Femur (tissue), 1 donor: ENCODE measurements at regions not wholly inside any gene's neighbourhood (a gene's known extent, or its start where the extent isn't known, plus 50 kb on each side); places are given as distances from the start of the nearest gene placed in this dataset.
A peak's percentile ranks its signal among the peaks of the same experiment; 100 is the strongest.
"Not testable (repeated sequence)": the region's sequence is repeated elsewhere in the genome, so short reads cannot be mapped to it uniquely, and the experiment has no call there.

Source experiments
- DNase-seq: peaks from one replicate; pipeline ENCODE4 v3.0.0-alpha.2; 2017

GRCh38 chr3:154642145-154642544, 212.2 kb upstream of the GPR149 start:
- no peak for DNase-seq

DNA sequence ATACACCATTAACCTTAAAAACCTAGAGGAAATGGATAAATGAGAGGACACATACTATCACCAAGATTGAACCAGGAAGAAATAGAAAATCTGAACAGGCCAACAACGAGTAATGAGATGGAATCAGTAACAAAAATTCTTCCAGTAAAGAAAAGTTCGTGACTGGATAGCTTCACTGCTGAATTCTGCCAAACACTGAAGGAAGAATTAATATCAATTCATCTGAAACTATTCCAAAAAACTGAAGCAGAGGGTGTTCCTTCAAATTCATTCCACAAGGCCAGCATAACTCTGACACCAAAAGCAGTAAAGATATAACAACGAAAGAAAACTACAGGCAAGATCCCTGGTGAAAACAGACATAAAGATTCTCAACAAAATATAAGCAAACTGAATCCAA, 195.8 kb upstream of the GPR149 start:
- DNase-seq = no peak

- DNase-seq = not testable (repeated sequence)
These were observed 189.6 kb upstream of the GPR149 start for GRCh38 chr3:154619621-154620020.

- DNase-seq = no peak
These were observed 186.3 kb upstream of the GPR149 start for GRCh38 chr3:154616298-154616697.

DNA sequence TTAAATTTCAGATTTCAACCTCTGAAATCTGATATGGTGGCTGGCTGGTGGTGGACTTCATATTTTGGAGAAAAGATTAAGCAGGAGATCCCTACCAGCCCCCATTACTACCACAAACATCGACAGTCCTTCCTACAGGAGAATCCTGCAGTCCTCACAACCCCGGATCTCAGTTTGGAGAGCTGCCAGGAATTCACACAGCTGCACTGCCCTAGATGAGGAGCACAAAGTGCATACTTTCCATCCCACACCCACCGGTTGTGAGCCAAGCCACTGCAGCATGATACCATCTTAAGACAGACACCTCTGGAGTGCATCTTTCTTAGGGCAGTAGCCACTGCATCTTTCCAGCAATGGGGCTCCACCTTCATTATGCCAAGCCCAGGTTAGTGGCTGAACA, 185.5 kb upstream of the GPR149 start:
- peak; percentile 29 for DNase-seq

DNA sequence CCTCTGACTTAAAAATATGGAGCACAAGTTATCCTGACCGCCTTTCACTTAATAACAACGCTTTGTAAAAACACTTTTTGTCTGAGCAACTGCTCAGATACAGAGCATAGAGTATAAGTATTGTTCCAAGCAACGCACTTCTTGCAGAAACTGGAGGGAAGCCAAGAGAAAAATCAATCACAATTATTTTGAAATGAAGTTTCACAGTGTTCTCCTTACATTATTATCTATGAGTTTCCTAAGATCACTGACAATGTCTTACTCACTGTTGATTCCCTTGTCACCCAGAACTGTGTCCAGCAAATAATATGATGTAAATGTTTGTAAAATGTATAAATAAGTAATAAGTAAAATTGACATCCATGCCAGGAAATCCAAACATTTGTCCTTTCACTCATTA, 184.6 kb upstream of the GPR149 start:
- DNase-seq = no peak

DNA sequence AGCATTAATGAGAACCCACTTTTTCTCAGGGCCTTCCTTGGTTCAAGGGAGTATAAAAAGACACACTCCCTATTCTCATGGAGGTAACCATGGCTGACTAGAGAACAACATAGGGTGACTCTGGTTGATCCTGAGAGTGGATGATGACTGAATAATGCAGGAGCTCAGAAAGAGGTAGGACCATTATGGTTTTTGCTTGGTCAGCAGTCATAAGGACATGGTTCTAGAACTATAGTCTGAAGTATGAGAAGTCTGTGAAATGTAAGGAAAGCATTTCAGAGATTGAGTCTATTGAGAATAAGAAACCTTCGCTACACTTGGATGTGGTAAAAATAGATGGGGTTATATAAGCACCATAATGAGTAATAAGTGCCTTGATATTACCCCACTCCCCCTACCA, 184.1 kb upstream of the GPR149 start:
- DNase-seq = no peak

DNA sequence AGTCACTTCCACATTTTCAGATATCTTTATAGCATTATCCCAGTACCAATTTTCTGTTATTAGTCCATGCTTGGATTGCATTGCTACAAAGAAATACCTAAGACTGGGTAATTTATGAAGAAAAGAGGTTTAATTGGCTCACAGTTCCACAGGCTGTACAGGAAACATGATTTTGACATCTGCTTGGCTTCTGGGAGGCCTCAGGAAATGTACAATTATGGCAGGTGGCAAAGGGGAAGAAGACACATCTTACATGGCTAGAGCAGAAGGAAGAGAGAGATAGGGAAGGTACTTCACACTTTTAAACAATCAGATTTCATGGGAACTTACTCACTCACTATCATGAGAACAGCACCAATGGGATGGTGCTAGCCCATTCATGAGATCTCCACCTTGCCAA, 172.3 kb upstream of the GPR149 start:
- DNase-seq = no peak

GRCh38 chr3:154598166-154598565, 168.2 kb upstream of the GPR149 start:
- no peak for DNase-seq

DNA sequence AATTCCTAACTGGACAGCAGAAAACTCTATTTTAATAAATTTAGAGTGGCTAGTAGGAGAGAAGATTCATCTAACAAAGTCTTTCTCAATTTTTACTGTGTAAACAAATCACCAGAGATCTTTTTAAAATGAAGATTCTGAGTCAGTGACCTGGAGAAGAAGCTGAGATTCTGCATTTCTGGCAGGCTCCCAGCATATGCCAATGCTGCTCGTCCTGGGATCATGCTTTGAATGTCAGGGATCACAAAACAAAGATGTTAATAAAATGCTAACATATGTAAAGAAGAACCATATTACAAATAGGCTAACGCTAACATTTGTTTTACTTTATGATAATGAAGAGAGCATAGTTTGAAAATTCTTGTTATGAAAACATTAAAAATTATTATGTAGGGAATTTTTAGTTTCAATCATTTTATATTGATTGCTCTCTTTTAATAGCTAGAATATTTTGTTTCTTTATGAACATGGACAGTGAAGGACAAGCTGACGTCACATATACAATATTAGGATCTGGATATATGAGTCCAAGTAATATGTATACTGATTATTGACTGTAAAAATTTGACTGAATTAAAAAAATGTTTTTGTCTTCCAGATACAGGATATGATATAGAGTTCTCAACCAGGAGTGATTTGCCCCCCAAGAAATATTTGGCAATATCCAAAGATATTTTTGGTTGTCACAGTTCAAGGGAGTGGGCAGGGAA, 160.8 kb upstream of the GPR149 start:
- DNase-seq = no peak

DNA sequence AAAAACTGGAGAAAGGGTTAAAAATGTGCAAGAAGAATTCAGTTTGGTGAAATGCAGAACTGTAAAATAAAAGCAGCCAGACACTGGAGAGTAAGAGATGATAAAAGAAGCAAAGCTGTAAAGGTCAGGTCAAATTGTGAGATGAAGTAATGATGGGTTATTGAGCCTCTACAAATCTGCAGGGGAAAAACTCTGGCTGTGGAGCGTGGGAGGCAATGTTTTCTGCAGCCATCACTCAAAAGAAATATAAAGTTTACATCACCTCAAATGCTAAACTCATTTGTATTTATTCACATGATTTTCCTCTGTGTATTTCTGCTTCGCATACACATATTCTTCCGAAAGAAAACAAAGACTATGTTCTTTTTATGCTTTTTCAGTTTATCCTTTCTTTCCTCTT, 158.8 kb upstream of the GPR149 start:
- peak; percentile 23 for DNase-seq

- no peak for DNase-seq
These were observed 155.0 kb upstream of the GPR149 start for GRCh38 chr3:154584974-154585373.

DNA sequence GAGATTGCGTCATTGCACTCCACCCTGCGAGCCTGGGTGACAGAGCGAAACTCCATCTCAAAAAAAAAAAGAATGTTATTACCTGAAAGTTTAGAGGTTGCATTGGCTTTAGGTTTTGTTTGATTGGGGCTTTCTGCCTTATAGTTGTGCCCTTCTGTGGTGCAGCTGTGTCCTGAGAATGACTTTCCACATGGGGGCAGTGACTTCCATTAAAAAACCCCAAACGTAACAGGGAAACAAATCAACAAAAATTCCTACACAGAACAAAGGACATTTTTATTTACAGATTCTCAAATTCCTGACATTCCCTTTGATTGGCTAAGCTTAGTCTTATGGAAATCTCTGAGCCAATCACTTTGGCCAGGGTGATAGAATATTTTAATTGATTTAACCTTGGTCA, 154.1 kb upstream of the GPR149 start:
- no peak for DNase-seq

- DNase-seq = no peak
These were observed 153.2 kb upstream of the GPR149 start for GRCh38 chr3:154583086-154583634.

GRCh38 chr3:154582501-154582900, 152.5 kb upstream of the GPR149 start:
- no peak for DNase-seq

GRCh38 chr3:154571553-154572226, 141.7 kb upstream of the GPR149 start:
- no peak for DNase-seq

DNA sequence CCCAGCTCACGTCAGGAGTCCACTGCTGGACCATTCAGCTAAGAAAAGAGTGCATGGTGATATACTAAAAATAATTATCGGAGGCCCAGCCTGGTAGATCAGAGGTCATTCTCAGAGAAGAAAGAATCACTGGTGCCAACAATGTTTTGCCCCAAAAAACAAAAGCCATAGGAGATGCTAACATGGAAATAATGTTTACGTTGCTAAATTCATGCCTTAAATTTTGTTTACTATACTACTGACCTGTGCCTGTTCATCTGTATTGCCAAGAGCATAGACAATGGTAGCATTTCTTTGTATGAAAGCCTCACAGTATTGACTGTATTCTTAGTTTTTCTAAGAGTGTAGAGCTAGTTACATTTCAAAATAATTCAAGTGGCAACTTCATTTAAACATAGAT, 138.1 kb upstream of the GPR149 start:
- no peak for DNase-seq

DNA sequence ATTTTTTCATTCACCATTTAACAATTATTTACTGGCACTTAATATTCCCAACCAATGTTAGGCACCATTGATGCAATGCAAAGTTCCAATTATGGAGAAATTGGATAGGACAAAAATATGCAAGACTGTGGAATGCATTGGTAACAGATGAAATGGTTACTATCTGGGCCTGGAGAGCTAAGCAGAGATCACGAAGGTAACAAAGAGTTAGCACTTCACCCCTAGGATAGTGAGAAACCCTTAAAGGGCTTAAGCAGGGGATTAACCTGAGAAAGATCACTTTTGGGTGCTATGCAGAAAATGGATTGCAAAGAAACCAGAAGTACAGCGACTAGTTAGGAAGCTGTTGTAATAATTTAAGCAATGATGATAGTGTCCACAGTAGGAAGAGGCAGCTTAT, 129.6 kb upstream of the GPR149 start:
- no peak for DNase-seq

DNA sequence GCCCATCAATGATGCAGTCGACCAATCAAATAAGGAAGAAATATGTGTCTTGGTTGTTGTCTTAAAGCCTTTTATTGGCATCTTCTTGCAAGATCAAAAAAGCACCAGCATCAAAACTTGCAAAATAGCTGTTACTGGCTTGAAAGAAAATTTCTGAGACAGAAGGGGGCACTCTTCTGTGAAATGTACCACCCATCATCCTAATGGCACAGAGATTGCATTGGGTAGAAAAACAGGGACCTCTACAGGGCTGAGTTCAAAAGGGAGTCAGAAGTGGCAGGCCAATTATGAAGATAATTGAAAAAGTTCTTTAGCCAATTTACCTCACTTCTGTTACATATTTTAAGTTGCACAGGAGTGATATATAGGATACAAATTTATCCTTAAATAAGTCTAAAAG, 122.3 kb upstream of the GPR149 start:
- DNase-seq = no peak

- DNase-seq = no peak
These were observed 119.4 kb upstream of the GPR149 start for GRCh38 chr3:154549391-154549790.

DNA sequence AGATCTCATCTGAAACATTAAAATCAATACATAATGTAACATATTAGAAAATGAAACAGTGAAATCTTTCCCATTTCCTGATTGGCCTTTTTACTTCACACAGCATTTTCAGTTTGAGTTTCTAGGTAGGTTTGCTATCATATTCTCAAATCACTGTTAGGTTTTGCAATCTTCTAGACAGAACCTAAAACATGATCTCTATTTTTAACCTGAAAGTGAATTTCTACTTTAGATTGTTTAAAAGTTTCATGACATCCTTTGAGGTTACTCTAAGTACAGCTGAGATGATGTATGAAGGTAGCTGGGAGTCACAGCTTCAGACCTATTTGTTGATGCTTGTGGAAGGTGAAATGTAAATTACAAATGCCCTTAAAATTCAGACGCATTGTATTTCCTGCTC, 118.4 kb upstream of the GPR149 start:
- no peak for DNase-seq

- DNase-seq = no peak
These were observed 112.8 kb upstream of the GPR149 start for GRCh38 chr3:154542837-154543236.

- no peak for DNase-seq
These were observed 111.1 kb upstream of the GPR149 start for GRCh38 chr3:154540950-154541604.
